ENCODE measurements at regions not wholly inside any gene's neighbourhood (a gene's known extent, or its start where the extent isn't known, plus 50 kb on each side); places are given as distances from the start of the nearest gene placed in this dataset.

- DNase-seq: no peak
- Mint-ChIP-seq H3K27ac (no peak overlapping the region), H3K27me3 (ENCODE audit: insufficient read depth) (no peaks in the 10 kb centered on the region), H3K36me3 (ENCODE audit: low read depth) (no peaks in the 10 kb centered on the region), H3K4me3 (no peak overlapping the region), H3K9me3 (no peaks in the 10 kb centered on the region), H3K4me1 (ENCODE audit: low read depth) (peaks cover 20% of the 10 kb centered on the region)
- TF ChIP-seq, protein P1, sequence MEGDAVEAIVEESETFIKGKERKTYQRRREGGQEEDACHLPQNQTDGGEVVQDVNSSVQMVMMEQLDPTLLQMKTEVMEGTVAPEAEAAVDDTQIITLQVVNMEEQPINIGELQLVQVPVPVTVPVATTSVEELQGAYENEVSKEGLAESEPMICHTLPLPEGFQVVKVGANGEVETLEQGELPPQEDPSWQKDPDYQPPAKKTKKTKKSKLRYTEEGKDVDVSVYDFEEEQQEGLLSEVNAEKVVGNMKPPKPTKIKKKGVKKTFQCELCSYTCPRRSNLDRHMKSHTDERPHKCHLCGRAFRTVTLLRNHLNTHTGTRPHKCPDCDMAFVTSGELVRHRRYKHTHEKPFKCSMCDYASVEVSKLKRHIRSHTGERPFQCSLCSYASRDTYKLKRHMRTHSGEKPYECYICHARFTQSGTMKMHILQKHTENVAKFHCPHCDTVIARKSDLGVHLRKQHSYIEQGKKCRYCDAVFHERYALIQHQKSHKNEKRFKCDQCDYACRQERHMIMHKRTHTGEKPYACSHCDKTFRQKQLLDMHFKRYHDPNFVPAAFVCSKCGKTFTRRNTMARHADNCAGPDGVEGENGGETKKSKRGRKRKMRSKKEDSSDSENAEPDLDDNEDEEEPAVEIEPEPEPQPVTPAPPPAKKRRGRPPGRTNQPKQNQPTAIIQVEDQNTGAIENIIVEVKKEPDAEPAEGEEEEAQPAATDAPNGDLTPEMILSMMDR (IDR thresholded peaks at IDR 0.05): no peak
Measured at GRCh38 chr6:12420626-12421025, 130.5 kb downstream of the EDN1 start.

GRCh38 chr6:12421596-12421995, 131.4 kb downstream of the EDN1 start:
- TF ChIP-seq, protein P1 (IDR thresholded peaks at IDR 0.05): no peak
- H3K27me3 Mint-ChIP-seq (ENCODE audit: insufficient read depth): no peaks in the 10 kb centered on the region
- DNase-seq: no peak
- no peak overlapping the region for H3K27ac Mint-ChIP-seq
- H3K4me1 Mint-ChIP-seq (ENCODE audit: low read depth): peaks cover 15% of the 10 kb centered on the region
- H3K4me3 Mint-ChIP-seq: no peak overlapping the region
- H3K9me3 Mint-ChIP-seq: no peaks in the 10 kb centered on the region
- H3K36me3 Mint-ChIP-seq (ENCODE audit: low read depth): no peaks in the 10 kb centered on the region

DNA sequence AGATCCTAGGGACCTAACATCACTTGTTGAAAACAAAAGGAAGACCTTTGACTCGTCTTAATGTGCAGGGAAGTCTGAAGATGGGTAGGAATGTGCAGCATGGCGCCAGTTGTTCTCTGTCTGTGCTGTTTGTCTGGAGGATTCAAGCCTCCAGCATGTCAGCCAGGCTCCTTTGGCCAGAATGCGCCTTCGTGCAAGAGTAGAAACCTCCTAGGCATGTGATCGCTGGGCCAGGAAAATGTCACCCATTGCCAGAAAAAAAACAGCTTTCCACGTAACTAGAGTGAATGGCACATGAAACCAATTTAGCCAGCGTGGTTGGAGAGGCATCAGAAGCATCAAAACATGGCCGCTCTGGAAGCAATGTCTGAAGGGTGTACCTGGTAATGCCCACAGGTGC, 132.7 kb downstream of the EDN1 start:
- Mint-ChIP-seq H3K27me3 (ENCODE audit: insufficient read depth) (no peaks in the 10 kb centered on the region; the same call in 1 of the 2 replicates), H3K36me3 (ENCODE audit: low read depth) (no peaks in the 10 kb centered on the region), H3K4me1 (ENCODE audit: low read depth) (peaks cover 22% of the 10 kb centered on the region), H3K4me3 (no peak overlapping the region), H3K27ac (no peak overlapping the region), H3K9me3 (no peaks in the 10 kb centered on the region)
- no peak for DNase-seq
- TF ChIP-seq, protein P1 (IDR thresholded peaks at IDR 0.05): no peak

- H3K27ac Mint-ChIP-seq: no peak overlapping the region
- no peak for DNase-seq
- TF ChIP-seq, protein P1 (IDR thresholded peaks at IDR 0.05): no peak
Measured at GRCh38 chr6:12423832-12424231, 133.7 kb downstream of the EDN1 start.

GRCh38 chr6:12426121-12426520, 136.0 kb downstream of the EDN1 start:
- H3K4me3 Mint-ChIP-seq: no peak overlapping the region; the same call in 1 of the 2 replicates
- no peak overlapping the region for H3K27ac Mint-ChIP-seq
- H3K27me3 Mint-ChIP-seq (ENCODE audit: insufficient read depth): no peaks in the 10 kb centered on the region; the same call in 1 of the 2 replicates
- H3K9me3 Mint-ChIP-seq: no peaks in the 10 kb centered on the region
- TF ChIP-seq, protein P1 (IDR thresholded peaks at IDR 0.05): no peak
- peaks cover 11% of the 10 kb centered on the region for H3K4me1 Mint-ChIP-seq (ENCODE audit: low read depth)
- no peak for DNase-seq
- H3K36me3 Mint-ChIP-seq (ENCODE audit: low read depth): no peaks in the 10 kb centered on the region

More at GRCh38 chr6:12423832-12424231, 133.7 kb downstream of the EDN1 start:
- Mint-ChIP-seq H3K27me3 (ENCODE audit: insufficient read depth) (no peaks in the 10 kb centered on the region; the same call in 1 of the 2 replicates), H3K36me3 (ENCODE audit: low read depth) (no peaks in the 10 kb centered on the region), H3K4me1 (ENCODE audit: low read depth) (peaks cover 22% of the 10 kb centered on the region), H3K9me3 (no peaks in the 10 kb centered on the region), H3K4me3 (no peak overlapping the region)

DNA sequence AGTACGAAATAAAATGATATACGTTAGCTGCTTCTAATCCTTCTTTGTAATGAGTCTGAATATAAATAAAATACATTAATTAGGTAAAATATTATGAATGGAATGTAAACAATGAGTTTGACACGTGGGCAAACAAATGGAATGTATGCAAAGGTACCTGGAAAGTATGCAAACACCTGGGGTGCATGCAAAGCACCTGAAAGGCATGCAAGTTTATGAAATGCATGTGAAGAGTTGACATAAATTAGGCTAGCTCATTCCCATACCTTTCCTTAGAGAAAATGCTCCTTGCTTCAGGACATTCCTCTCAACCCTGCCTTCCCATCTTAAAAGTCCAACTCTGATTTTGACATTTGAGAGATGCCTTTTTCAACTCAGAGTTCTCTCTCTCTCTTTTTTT, 140.9 kb downstream of the EDN1 start:
- Mint-ChIP-seq H3K4me3 (no peak overlapping the region), H3K27ac (no peak overlapping the region), H3K36me3 (ENCODE audit: low read depth) (0 out of 2 replicates have a peak, but pooled peaks cover 5% of the 10 kb centered on the region), H3K9me3 (no peaks in the 10 kb centered on the region), H3K4me1 (ENCODE audit: low read depth) (peaks cover 17% of the 10 kb centered on the region), H3K27me3 (ENCODE audit: insufficient read depth) (no peaks in the 10 kb centered on the region; the same call in 1 of the 2 replicates)
- no peak for DNase-seq
- TF ChIP-seq, protein P1 (IDR thresholded peaks at IDR 0.05): no peak

Data from HFFc6 (cell line).